Skeletal muscle cell (primary cell): ENCODE measurements at regions not wholly inside any gene's neighbourhood (a gene's known extent, or its start where the extent isn't known, plus 50 kb on each side); places are given as distances from the start of the nearest gene placed in this dataset.

Source experiments
- DNase-seq: peaks from one replicate; pipeline ENCODE4 v3.0.0-alpha.2; 2010; ENCODE audit warnings: low read depth
- H3K4me3 ChIP-seq: 2 replicates; pipeline ENCODE4 v1.5.1; 2011; ENCODE audit warnings: low read depth, mild to moderate bottlenecking, control low read depth, low read length, moderate library complexity

GRCh38 chr2:222796413-222797103 lies 64.3 kb upstream of the ACSL3 start:
- peak; percentile 65 for DNase-seq
- no peak overlapping the region for H3K4me3 ChIP-seq

- H3K4me3 ChIP-seq: no peak overlapping the region
- DNase-seq: no peak
Measured at GRCh38 chr2:222797261-222797660, 63.6 kb upstream of the ACSL3 start.

- DNase-seq: no peak
- H3K4me3 ChIP-seq: no peak overlapping the region
Measured at GRCh38 chr2:222797871-222798270, 63.0 kb upstream of the ACSL3 start.

GRCh38 chr2:222798528-222798927 lies 62.3 kb upstream of the ACSL3 start:
- no peak for DNase-seq
- no peak overlapping the region for H3K4me3 ChIP-seq

- no peak overlapping the region for H3K4me3 ChIP-seq
- DNase-seq: no peak
Measured at GRCh38 chr2:222799262-222799918, 61.4 kb upstream of the ACSL3 start.

GRCh38 chr2:222802514-222803196 lies 58.2 kb upstream of the ACSL3 start:
- H3K4me3 ChIP-seq: no peak overlapping the region
- DNase-seq: no peak

GRCh38 chr2:222804351-222804750 lies 56.5 kb upstream of the ACSL3 start:
- no peak for DNase-seq
- no peak overlapping the region for H3K4me3 ChIP-seq

- H3K4me3 ChIP-seq: no peak overlapping the region
- no peak for DNase-seq
Measured at GRCh38 chr2:222805591-222806304, 55.1 kb upstream of the ACSL3 start.

- no peak overlapping the region for H3K4me3 ChIP-seq
- no peak for DNase-seq
Measured at GRCh38 chr2:222806526-222807137, 54.2 kb upstream of the ACSL3 start.

GRCh38 chr2:222807431-222807830 lies 53.4 kb upstream of the ACSL3 start:
- no peak overlapping the region for H3K4me3 ChIP-seq
- DNase-seq: no peak

- H3K4me3 ChIP-seq: no peak overlapping the region
- no peak for DNase-seq
Measured at GRCh38 chr2:222809582-222809981, 51.3 kb upstream of the ACSL3 start.

- H3K4me3 ChIP-seq: no peak overlapping the region
- DNase-seq: no peak
Measured at GRCh38 chr2:222810044-222810443, 50.8 kb upstream of the ACSL3 start.
